WTC11 (cell line): ENCODE measurements at regions not wholly inside any gene's neighbourhood (a gene's known extent, or its start where the extent isn't known, plus 50 kb on each side); places are given as distances from the start of the nearest gene placed in this dataset.

Experiments used
- ETV6 ChIP-seq: sonication (generic); formaldehyde crosslinking; IDR thresholded peaks from 2 replicates; pipeline ENCODE4 v1.8.1; 2022; ENCODE audit warnings: mild to moderate bottlenecking, missing genetic modification reagents
- KAT7 ChIP-seq: sonication (generic); formaldehyde crosslinking; IDR thresholded peaks from 2 replicates; pipeline ENCODE4 v1.8.1; 2023; ENCODE audit warnings: missing genetic modification reagents, mild to moderate bottlenecking, borderline replicate concordance
- MXD4 ChIP-seq: fragments of 250-450 bp; sonication (Bioruptor Pico); IDR thresholded peaks from 2 replicates; pipeline ENCODE4 v1.8.0; 2021; ENCODE audit warnings: mild to moderate bottlenecking, moderate library complexity, borderline replicate concordance
- RELA ChIP-seq: sonication (generic); formaldehyde crosslinking; IDR thresholded peaks from 2 replicates; pipeline ENCODE4 v1.8.1; 2022; ENCODE audit warnings: missing genetic modification reagents, mild to moderate bottlenecking, borderline replicate concordance
- SP1 ChIP-seq: sonication (generic); formaldehyde crosslinking; conservative IDR thresholded peaks from 2 replicates; pipeline ENCODE4 v1.8.1; 2022; ENCODE audit warnings: missing genetic modification reagents
- TEAD1 ChIP-seq: sonication (generic); formaldehyde crosslinking; IDR thresholded peaks from 2 replicates; pipeline ENCODE4 v1.8.0; 2022; ENCODE audit warnings: mild to moderate bottlenecking, missing genetic modification reagents
- TEAD4 ChIP-seq: sonication (generic); formaldehyde crosslinking; IDR thresholded peaks from 2 replicates; pipeline ENCODE4 v1.8.0; 2022; ENCODE audit warnings: mild to moderate bottlenecking, missing genetic modification reagents
- ZNF263 ChIP-seq: sonication (generic); formaldehyde crosslinking; IDR thresholded peaks from 2 replicates; pipeline ENCODE4 v1.8.1; 2022; ENCODE audit warnings: low read depth, mild to moderate bottlenecking, moderate library complexity, missing genetic modification reagents
- ZNF396 ChIP-seq: fragments of 250-450 bp; sonication (Bioruptor Pico); IDR thresholded peaks from 2 replicates; pipeline ENCODE4 v1.8.0; 2021; ENCODE audit warnings: mild to moderate bottlenecking, moderate library complexity, borderline replicate concordance
- TF ChIP-seq, protein P1 (sequence below): fragments of 200-600 bp; IDR thresholded peaks from 2 replicates; pipeline ENCODE4 v1.8.0; 2022; ENCODE audit warnings: antibody characterized with exemption
- TF ChIP-seq, protein P2 (sequence below): sonication (generic); formaldehyde crosslinking; IDR thresholded peaks from 2 replicates; pipeline ENCODE4 v1.8.0; 2023; ENCODE audit warnings: missing genetic modification reagents
- TF ChIP-seq, protein P3 (sequence below): sonication (generic); formaldehyde crosslinking; IDR thresholded peaks from 2 replicates; pipeline ENCODE4 v1.8.0; 2022; ENCODE audit warnings: mild to moderate bottlenecking, missing genetic modification reagents
- TF ChIP-seq, protein P4 (sequence below): sonication (generic); formaldehyde crosslinking; IDR thresholded peaks from 2 replicates; pipeline ENCODE4 v1.8.1; 2022; ENCODE audit warnings: missing genetic modification reagents, borderline replicate concordance

DNA sequence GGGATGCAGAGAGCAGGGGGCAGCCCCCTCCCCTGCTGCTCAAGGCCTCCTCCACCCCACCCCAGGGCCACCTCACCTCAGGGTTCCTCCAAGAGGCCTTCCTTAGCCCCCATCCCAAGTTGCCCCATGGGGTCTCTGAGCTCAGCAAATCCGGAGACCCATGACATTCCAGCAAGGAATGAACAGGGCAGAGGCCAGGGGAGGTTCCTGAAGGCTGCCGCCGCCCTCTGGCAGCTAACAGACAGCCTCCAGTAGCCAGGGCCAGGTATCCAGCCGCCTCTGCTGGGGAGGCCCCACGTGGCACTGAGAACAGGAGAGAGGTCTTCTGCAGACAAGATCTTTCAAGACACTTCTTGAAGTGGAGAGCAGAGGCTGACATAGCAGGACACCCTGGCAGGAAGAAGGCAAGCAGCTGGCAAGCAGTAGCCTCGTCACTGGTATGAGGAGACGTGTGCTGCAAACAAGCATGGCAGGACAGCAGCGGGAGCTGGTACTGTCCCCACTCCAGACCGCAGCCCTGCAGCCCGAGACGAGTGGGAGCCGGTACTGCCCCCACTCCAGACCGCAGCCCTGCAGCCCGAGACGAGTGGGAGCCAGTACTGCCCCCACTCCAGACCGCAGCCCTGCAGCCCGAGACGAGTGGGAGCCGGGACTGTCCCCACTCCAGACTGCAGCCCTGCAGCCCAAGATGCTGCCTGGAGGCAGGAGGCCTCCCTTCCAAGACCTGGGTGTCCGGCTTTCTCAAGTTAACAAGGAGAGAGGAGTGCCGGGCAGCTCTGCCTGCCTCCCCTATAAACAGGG, 190.6 kb downstream of the IGLL1 start:
- TF ChIP-seq ETV6 (CRISPR knock-in tag) (no peak), MXD4 (CRISPR knock-in tag) (no peak), TEAD1 (CRISPR knock-in tag) (no peak), SP1 (CRISPR knock-in tag) (no peak), RELA (CRISPR knock-in tag) (no peak), TEAD4 (CRISPR knock-in tag) (no peak), KAT7 (CRISPR knock-in tag) (no peak), ZNF396 (CRISPR knock-in tag) (no peak), ZNF263 (no peak)
- TF ChIP-seq, protein P1, sequence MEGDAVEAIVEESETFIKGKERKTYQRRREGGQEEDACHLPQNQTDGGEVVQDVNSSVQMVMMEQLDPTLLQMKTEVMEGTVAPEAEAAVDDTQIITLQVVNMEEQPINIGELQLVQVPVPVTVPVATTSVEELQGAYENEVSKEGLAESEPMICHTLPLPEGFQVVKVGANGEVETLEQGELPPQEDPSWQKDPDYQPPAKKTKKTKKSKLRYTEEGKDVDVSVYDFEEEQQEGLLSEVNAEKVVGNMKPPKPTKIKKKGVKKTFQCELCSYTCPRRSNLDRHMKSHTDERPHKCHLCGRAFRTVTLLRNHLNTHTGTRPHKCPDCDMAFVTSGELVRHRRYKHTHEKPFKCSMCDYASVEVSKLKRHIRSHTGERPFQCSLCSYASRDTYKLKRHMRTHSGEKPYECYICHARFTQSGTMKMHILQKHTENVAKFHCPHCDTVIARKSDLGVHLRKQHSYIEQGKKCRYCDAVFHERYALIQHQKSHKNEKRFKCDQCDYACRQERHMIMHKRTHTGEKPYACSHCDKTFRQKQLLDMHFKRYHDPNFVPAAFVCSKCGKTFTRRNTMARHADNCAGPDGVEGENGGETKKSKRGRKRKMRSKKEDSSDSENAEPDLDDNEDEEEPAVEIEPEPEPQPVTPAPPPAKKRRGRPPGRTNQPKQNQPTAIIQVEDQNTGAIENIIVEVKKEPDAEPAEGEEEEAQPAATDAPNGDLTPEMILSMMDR, result no peak
- TF ChIP-seq, protein P2, sequence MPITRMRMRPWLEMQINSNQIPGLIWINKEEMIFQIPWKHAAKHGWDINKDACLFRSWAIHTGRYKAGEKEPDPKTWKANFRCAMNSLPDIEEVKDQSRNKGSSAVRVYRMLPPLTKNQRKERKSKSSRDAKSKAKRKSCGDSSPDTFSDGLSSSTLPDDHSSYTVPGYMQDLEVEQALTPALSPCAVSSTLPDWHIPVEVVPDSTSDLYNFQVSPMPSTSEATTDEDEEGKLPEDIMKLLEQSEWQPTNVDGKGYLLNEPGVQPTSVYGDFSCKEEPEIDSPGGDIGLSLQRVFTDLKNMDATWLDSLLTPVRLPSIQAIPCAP, result no peak
- TF ChIP-seq, protein P3, sequence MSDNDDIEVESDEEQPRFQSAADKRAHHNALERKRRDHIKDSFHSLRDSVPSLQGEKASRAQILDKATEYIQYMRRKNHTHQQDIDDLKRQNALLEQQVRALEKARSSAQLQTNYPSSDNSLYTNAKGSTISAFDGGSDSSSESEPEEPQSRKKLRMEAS (CRISPR knock-in tag), result no peak
- TF ChIP-seq, protein P4, sequence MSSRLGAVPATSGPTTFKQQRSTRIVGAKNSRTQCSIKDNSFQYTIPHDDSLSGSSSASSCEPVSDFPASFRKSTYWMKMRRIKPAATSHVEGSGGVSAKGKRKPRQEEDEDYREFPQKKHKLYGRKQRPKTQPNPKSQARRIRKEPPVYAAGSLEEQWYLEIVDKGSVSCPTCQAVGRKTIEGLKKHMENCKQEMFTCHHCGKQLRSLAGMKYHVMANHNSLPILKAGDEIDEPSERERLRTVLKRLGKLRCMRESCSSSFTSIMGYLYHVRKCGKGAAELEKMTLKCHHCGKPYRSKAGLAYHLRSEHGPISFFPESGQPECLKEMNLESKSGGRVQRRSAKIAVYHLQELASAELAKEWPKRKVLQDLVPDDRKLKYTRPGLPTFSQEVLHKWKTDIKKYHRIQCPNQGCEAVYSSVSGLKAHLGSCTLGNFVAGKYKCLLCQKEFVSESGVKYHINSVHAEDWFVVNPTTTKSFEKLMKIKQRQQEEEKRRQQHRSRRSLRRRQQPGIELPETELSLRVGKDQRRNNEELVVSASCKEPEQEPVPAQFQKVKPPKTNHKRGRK (CRISPR knock-in tag), result no peak
